T-cell (primary cell): ENCODE measurements at regions not wholly inside any gene's neighbourhood (a gene's known extent, or its start where the extent isn't known, plus 50 kb on each side); places are given as distances from the start of the nearest gene placed in this dataset.

Source experiments
- ATAC-seq, 4 experiments: fragments of 200-7000 bp in 3 of 4; fragments of 150-1000 bp in 1 of 4; cut with Tn5 transposase; replicated peaks in 1 of 4; 1 replicate in 3 of 4; 2 replicates in 1 of 4; pipeline ENCODE4 v1.10.0; 2021; ENCODE audit warnings: moderate library complexity in 3 of 4, mild to moderate bottlenecking in 2 of 4, moderate number of reproducible peaks in 1 of 4
- CTCF ChIA-PET, 2 donors: fragments of 300-600 bp; sonication (Branson Sonifier 250); formaldehyde crosslinking; loops; one replicate each; lab custom pipeline; 2022; ENCODE audit warnings: antibody characterized with exemption in 2 of 2; lab: Charles Lee
- POLR2A ChIA-PET, 2 donors: fragments of 300-600 bp; sonication (Branson Sonifier 250); formaldehyde crosslinking; loops; one replicate each; lab custom pipeline; 2022; ENCODE audit warnings: antibody characterized with exemption in 2 of 2; lab: Charles Lee
- DNase-seq, 35 experiments: peaks; one replicate each; pipeline versions ENCODE4 v3.0.0 to v3.0.0-alpha.2; 2013 to 2023
- H3K27ac ChIP-seq: one replicate; pipeline ENCODE4 v1.5.1; 2013; ENCODE audit warnings: low read length
- H3K27me3 ChIP-seq, 2 experiments: replicated peaks in 1 of 2; 1 replicate in 1 of 2; 2 replicates in 1 of 2; pipeline versions ENCODE4 v1.6.1 to v1.7.0; 2013; ENCODE audit warnings: low read length in 1 of 2, mixed read lengths in 1 of 2; ENCODE audit not compliant: control insufficient read depth in 2 of 2, insufficient read depth in 2 of 2; ENCODE audit errors: extremely low read depth in 1 of 2
- H3K36me3 ChIP-seq, 2 donors: 1 replicate in 1 of 2; 2 replicates in 1 of 2; pipeline versions ENCODE4 v1.6.1 to v1.7.0; 2013; ENCODE audit warnings: low read length in 1 of 2; ENCODE audit not compliant: control insufficient read depth in 2 of 2, insufficient read depth in 1 of 2; ENCODE audit errors: extremely low read depth in 1 of 2
- H3K4me1 ChIP-seq, 2 experiments: 1 replicate in 1 of 2; 2 replicates in 1 of 2; pipeline versions ENCODE4 v1.6.1 to v1.7.0; 2013; ENCODE audit warnings: low read length in 2 of 2, mixed read lengths in 1 of 2; ENCODE audit not compliant: insufficient read depth in 2 of 2, control insufficient read depth in 1 of 2; ENCODE audit errors: extremely low read depth in 1 of 2
- H3K4me3 ChIP-seq, 2 donors: 1 replicate in 1 of 2; 2 replicates in 1 of 2; pipeline versions ENCODE4 v1.5.1 to v1.7.0; 2013; ENCODE audit warnings: mild to moderate bottlenecking in 2 of 2, low read length in 1 of 2, moderate library complexity in 1 of 2; ENCODE audit not compliant: control insufficient read depth in 1 of 2; ENCODE audit errors: extremely low read depth in 1 of 2
- H3K9me3 ChIP-seq: 2 replicates; pipeline ENCODE4 v1.7.0; 2013
- H3K27ac Mint-ChIP-seq, 2 donors: one replicate each; pipeline ENCODE4 v1.8.0; 2020 to 2021; ENCODE audit warnings: mild to moderate bottlenecking in 2 of 2, mixed read lengths in 2 of 2
- H3K27me3 Mint-ChIP-seq, 2 donors: one replicate each; pipeline ENCODE4 v1.8.0; 2021 to 2022; ENCODE audit warnings: mixed read lengths in 2 of 2
- H3K36me3 Mint-ChIP-seq: one replicate; pipeline ENCODE4 v1.8.0; 2021; ENCODE audit warnings: mixed read lengths
- H3K4me1 Mint-ChIP-seq, 3 donors: one replicate each; pipeline ENCODE4 v1.8.0; 2020 to 2022; ENCODE audit warnings: mixed read lengths in 3 of 3, mild to moderate bottlenecking in 1 of 3
- H3K4me3 Mint-ChIP-seq, 3 donors: one replicate each; pipeline ENCODE4 v1.8.0; 2020 to 2022; ENCODE audit warnings: mild to moderate bottlenecking in 3 of 3, mixed read lengths in 3 of 3, moderate library complexity in 3 of 3
- H3K9me3 Mint-ChIP-seq, 3 donors: one replicate each; pipeline ENCODE4 v1.8.0; 2020 to 2022; ENCODE audit warnings: mixed read lengths in 3 of 3
- WGBS: methylation state at CpG from one replicate; pipeline ENCODE4 v1.1.5; 2013; ENCODE audit warnings: missing lambda C conversion rate; ENCODE audit not compliant: insufficient coverage; 5-methylcytosine and 5-hydroxymethylcytosine counted together

- no CpG with 5 or more reads among the region's 2 CpGs for WGBS
- H3K4me3 ChIP-seq = no peak overlapping the region
- no peaks in the 10 kb centered on the region for H3K4me1 ChIP-seq
- no peaks in the 10 kb centered on the region for H3K36me3 ChIP-seq
- ChIA-PET POLR2A (no interaction called here), CTCF (no interaction called here)
- no peaks in the 10 kb centered on the region for H3K27me3 Mint-ChIP-seq
- peaks cover 2% of the 10 kb centered on the region for H3K9me3 ChIP-seq
- H3K4me1 Mint-ChIP-seq = no peaks in the 10 kb centered on the region
- ATAC-seq = no peak
- no peak overlapping the region for H3K27ac ChIP-seq
- DNase-seq = no peak
- H3K9me3 Mint-ChIP-seq = peaks cover 0 to 23% (median 13%) of the 10 kb centered on the region in 3 donors
- H3K27me3 ChIP-seq = no peaks in the 10 kb centered on the region
- no peaks in the 10 kb centered on the region for H3K36me3 Mint-ChIP-seq
- H3K4me3 Mint-ChIP-seq = no peak overlapping the region
- H3K27ac Mint-ChIP-seq = no peak overlapping the region
These were observed 699.8 kb downstream of the NR2F2 start for GRCh38 chr15:97030251-97030650.

- H3K4me1 ChIP-seq = no peaks in the 10 kb centered on the region
- no peak overlapping the region for H3K27ac Mint-ChIP-seq
- H3K4me3 ChIP-seq = no peak overlapping the region
- no peaks in the 10 kb centered on the region for H3K36me3 Mint-ChIP-seq
- H3K4me3 Mint-ChIP-seq = no peak overlapping the region
- peaks cover 0 to 17% (median 9%) of the 10 kb centered on the region in 3 donors for H3K9me3 Mint-ChIP-seq
- H3K27me3 Mint-ChIP-seq = no peaks in the 10 kb centered on the region
- no peaks in the 10 kb centered on the region for H3K36me3 ChIP-seq
- no peak overlapping the region for H3K27ac ChIP-seq
- ChIA-PET POLR2A (no interaction called here), CTCF (no interaction called here)
- ATAC-seq (no peak), DNase-seq (no peak)
- no peaks in the 10 kb centered on the region for H3K9me3 ChIP-seq
- no CpG with 5 or more reads among the region's 3 CpGs for WGBS
- H3K27me3 ChIP-seq = no peaks in the 10 kb centered on the region
- H3K4me1 Mint-ChIP-seq = no peaks in the 10 kb centered on the region
These were observed 705.8 kb downstream of the NR2F2 start for GRCh38 chr15:97036301-97036700.

GRCh38 chr15:97037080-97037479, 706.6 kb downstream of the NR2F2 start:
- no peak for DNase-seq

GRCh38 chr15:97045666-97046421, 715.3 kb downstream of the NR2F2 start:
- H3K9me3 ChIP-seq = no peaks in the 10 kb centered on the region
- Mint-ChIP-seq H3K9me3 (peaks cover 0 to 7% (median 6%) of the 10 kb centered on the region in 3 donors), H3K4me1 (no peaks in the 10 kb centered on the region), H3K27ac (no peak overlapping the region), H3K27me3 (no peaks in the 10 kb centered on the region), H3K36me3 (no peaks in the 10 kb centered on the region), H3K4me3 (no peak overlapping the region)
- no peaks in the 10 kb centered on the region for H3K27me3 ChIP-seq
- H3K27ac ChIP-seq = no peak overlapping the region
- no peak for DNase-seq
- H3K4me1 ChIP-seq = no peaks in the 10 kb centered on the region
- H3K36me3 ChIP-seq = no peaks in the 10 kb centered on the region
- no peak overlapping the region for H3K4me3 ChIP-seq
- WGBS = no CpG with 5 or more reads among the region's 4 CpGs
- ChIA-PET CTCF (no interaction called here), POLR2A (no interaction called here)
- no peak for ATAC-seq

More at GRCh38 chr15:97037080-97037479, 706.6 kb downstream of the NR2F2 start:
- ChIA-PET POLR2A (no interaction called here), CTCF (no interaction called here)
- H3K9me3 ChIP-seq = no peaks in the 10 kb centered on the region
- Mint-ChIP-seq H3K4me3 (no peak overlapping the region), H3K27me3 (no peaks in the 10 kb centered on the region), H3K36me3 (no peaks in the 10 kb centered on the region), H3K4me1 (no peaks in the 10 kb centered on the region), H3K27ac (no peak overlapping the region), H3K9me3 (peaks cover 0 to 11% (median 8%) of the 10 kb centered on the region in 3 donors)
- H3K36me3 ChIP-seq = no peaks in the 10 kb centered on the region
- no peak overlapping the region for H3K4me3 ChIP-seq
- 25% methylated on average over 1 of the region's 1 CpG for WGBS
- H3K27ac ChIP-seq = no peak overlapping the region
- no peak for ATAC-seq
- H3K27me3 ChIP-seq = no peaks in the 10 kb centered on the region
- H3K4me1 ChIP-seq = no peaks in the 10 kb centered on the region

GRCh38 chr15:97052513-97052912, 722.0 kb downstream of the NR2F2 start:
- no peak overlapping the region for H3K4me3 ChIP-seq
- ChIA-PET POLR2A (no interaction called here), CTCF (no interaction called here)
- no peaks in the 10 kb centered on the region for H3K4me1 ChIP-seq
- no peak overlapping the region for H3K27ac ChIP-seq
- Mint-ChIP-seq H3K4me1 (no peaks in the 10 kb centered on the region), H3K27me3 (no peaks in the 10 kb centered on the region), H3K4me3 (no peak overlapping the region), H3K27ac (no peak overlapping the region), H3K9me3 (peaks cover 0 to 11% (median 6%) of the 10 kb centered on the region in 3 donors), H3K36me3 (no peaks in the 10 kb centered on the region)
- WGBS = 80% methylated on average over 1 of the region's 3 CpGs
- no peak for ATAC-seq
- H3K27me3 ChIP-seq = no peaks in the 10 kb centered on the region
- DNase-seq = no peak
- H3K36me3 ChIP-seq = no peaks in the 10 kb centered on the region
- H3K9me3 ChIP-seq = no peaks in the 10 kb centered on the region

- no peak for ATAC-seq
- WGBS = 43% methylated on average over 1 of the region's 2 CpGs
- no peaks in the 10 kb centered on the region for H3K4me1 ChIP-seq
- Mint-ChIP-seq H3K27ac (no peak overlapping the region), H3K36me3 (no peaks in the 10 kb centered on the region), H3K9me3 (peaks cover 0 to 11% (median 6%) of the 10 kb centered on the region in 3 donors), H3K4me3 (no peak overlapping the region), H3K4me1 (no peaks in the 10 kb centered on the region), H3K27me3 (no peaks in the 10 kb centered on the region)
- H3K36me3 ChIP-seq = no peaks in the 10 kb centered on the region
- H3K4me3 ChIP-seq = no peak overlapping the region
- DNase-seq = no peak
- ChIA-PET POLR2A (no interaction called here), CTCF (no interaction called here)
- no peaks in the 10 kb centered on the region for H3K9me3 ChIP-seq
- no peaks in the 10 kb centered on the region for H3K27me3 ChIP-seq
- H3K27ac ChIP-seq = no peak overlapping the region
These were observed 723.1 kb downstream of the NR2F2 start for GRCh38 chr15:97053635-97054034.
